AML-193 (cell line): ENCODE measurements at regions not wholly inside any gene's neighbourhood (a gene's known extent, or its start where the extent isn't known, plus 50 kb on each side); places are given as distances from the start of the nearest gene placed in this dataset.

Experiments used
- DNase-seq, 2 experiments: peaks; one replicate each; lab custom pipeline; 2025; lab: John Stamatoyannopoulos, UW

- no peak for DNase-seq
These were observed 289.6 kb downstream of the UACA start for GRCh38 chr15:70473581-70474370.

DNA sequence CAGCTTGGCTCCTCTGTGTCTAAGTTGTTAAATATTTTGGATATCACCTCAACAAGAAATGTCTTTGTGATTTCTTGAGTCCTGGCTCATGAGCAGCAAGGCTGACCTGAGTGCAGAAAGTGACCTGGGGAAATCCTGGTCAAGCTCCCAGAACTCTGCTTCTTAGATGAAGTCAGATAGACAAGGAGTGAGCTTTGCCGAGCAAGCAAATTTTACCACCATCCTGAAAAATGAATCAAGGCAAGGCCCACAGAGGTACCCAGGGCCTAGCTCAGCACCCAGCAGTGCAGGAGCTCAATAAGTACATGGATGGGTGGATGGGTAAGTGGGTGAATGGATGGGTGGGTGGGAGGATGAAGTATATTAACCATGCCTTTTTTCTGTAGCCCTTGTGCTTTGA, 291.8 kb downstream of the UACA start:
- DNase-seq = no peak

GRCh38 chr15:70470556-70471191, 292.7 kb downstream of the UACA start:
- DNase-seq = no peak

DNA sequence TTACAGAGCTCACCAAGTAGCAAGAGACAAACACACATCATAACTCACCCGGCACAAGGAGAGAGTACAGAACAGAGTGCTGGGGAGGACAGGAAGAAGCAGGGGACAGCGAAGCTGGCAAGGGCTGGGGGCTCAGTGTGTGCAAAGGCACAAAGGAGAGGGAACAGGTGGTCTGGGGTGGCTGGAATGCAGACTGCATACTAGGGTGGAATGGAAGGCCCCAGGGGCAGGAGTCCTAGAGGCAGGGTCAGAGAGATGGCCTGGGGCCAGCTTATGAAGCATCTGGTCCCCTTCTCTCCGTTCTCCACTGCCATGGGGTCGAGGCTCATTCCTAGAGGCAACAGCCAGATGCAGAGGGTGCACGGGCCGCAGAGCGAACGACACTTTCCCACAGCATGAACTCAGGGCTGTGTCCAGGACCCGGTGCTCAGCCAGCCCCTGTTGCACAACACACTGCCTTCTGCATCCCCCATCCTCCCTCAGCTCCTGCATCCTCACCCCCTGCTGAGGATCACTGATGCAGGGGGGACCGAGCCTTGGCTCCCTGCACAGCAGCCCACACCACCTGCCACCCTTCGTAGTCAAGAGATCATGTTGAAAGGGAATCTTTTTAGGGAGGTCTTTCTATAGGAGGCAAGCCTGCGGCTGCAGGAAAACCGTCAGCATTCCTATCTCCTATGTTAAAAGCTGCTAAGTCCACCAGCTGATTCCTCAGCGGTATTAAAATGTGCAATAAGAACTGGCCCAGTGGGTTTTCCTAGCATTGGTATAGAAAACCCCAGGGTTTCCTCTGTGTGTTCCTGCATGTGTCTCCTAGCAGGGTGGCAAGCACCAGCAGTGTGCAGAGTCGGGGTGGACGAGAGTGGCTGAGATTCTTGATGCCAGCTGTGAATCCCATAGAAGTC, 293.5 kb downstream of the UACA start:
- DNase-seq = no peak

- no peak for DNase-seq
These were observed 294.2 kb downstream of the UACA start for GRCh38 chr15:70469182-70469581.

GRCh38 chr15:70466895-70467529, 296.3 kb downstream of the UACA start:
- DNase-seq = peak; percentile 58 to 68

DNA sequence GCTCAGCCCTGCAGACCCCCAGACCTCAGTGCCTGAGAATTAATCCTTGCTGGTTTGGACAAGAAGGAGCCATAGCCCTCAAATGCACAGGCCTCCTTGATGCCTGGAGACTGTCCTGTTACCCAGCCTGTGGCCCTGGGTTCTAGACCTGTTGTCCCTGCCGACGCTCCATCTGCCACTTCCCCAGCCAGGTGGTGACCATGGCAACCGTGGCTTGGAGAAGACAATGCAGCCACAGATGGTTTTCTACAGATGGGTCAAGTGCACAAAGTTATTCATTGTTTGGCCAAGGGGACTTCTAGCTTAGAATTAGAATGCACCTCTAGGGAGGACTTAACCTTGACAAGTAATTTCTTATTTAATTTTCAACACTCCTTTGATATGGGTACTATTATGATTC, 297.1 kb downstream of the UACA start:
- no peak for DNase-seq

DNA sequence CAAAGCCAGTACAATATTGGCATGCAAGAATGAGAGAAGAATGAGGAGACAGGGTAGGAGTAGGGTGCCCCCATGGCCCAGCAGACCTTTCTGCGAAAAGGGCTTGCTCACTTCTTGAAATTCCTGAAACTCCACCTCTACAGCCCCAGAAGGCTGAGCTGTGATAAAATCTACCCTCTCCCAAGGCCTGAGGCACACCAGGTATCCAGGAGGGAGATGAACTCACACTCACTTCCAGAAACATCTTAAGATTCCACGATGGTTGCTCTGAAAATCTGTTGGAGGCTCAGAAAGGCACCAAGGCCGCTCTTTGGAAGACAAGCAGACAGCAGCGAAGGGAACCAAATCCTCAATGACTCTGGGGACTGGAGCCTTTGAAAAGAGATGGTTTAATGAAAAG, 297.5 kb downstream of the UACA start:
- no peak for DNase-seq

DNA sequence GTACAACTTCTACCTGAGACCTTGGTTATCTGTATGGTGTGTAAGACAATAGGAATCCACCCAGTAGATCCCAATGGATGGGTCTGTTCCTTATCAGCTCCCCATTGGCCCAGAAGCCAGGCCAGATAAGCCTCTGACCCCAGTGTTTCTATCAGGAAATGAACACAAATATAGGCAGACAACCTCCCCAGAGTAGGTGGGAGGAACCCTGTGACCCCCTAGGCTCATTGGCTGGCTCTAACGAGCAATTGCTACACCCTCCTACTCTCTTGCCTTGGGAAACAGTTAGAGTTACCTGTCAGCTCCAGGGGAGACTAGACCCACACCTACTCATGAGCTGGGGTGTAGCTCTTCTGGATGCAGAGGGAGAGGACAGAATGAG, 299.9 kb downstream of the UACA start:
- DNase-seq = no peak

- no peak for DNase-seq
These were observed 301.4 kb downstream of the UACA start for GRCh38 chr15:70461992-70462391.

- DNase-seq = no peak
These were observed 302.3 kb downstream of the UACA start for GRCh38 chr15:70461017-70461416.

DNA sequence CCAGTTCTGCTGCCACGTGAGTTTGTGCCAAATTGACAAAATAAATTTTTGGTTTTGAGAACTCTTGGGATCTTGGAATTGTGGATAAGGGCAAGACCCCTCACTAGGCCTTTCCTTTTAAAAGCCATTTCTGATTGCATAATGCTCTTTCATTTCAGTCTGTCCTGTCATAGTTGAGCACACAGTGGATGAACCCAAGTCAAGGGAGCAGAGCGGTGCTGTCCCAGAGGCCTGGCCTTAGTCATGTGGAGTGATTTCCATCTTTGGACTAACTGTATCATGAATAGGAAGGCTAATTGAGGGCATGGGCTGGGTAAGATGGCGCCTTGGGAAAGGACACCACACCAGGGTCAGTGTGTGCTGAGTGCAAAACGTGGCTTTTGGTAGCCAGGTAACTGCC, 304.0 kb downstream of the UACA start:
- DNase-seq = no peak

- no peak for DNase-seq
These were observed 309.6 kb downstream of the UACA start for GRCh38 chr15:70453766-70454165.

DNA sequence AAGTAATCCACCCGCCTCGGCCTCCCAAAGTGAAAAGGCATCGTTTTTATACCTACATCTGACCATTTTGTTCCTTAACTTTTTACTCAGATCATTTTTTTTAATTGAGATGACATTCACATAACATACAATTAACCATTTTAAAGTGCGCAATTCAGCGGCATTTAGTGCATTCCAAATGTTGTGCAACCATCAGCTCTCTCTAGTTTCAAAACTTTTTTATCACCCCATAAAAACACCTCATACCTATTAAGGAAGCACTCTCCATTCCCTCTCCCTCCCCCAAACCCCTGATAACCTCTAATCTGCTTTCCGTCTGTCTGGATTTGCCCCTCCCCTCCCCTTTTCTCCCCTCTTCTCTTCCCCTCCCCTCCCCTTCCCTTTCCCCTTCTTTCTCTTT, 310.1 kb downstream of the UACA start:
- DNase-seq = no peak

- DNase-seq = no peak
These were observed 311.3 kb downstream of the UACA start for GRCh38 chr15:70451821-70452653.

- no peak for DNase-seq
These were observed 313.3 kb downstream of the UACA start for GRCh38 chr15:70450142-70450443.

DNA sequence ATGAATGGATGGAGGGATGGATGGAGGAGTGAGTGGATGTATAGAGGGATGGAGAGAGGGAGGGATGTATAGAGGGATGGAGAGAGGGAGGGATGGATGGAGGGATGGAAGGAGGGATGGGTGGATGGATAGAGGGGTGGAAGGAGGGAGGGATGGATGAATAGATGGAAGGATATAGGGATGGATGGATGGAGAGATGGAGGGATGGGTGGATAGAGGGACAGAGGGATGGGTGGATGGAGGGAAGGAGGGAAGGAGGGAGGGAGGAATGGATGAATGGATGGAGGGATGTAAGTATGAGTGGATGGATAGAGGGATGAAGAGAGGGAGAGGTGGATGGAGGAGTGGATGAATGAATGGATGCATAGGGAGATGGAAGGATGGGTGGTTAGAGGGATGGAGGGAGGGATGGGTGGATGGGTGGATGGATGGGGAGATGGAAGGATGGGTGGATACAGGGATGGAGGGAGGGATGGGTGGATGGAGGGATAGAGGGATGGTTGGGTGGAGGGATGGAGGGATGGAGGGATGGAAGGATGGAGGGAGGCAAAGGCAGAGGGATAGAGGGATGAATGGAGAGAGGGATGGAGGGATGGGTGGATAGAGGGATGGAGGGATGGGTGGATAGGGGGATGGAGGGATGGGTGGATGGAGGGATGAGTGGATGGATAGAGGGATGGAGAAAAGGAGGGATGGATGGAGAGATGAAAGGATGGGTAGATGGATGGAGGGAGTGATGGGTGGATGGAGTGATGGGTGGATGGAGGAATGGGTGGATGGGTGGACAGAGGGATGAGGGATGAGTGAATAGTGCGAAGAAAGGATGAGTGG, 313.8 kb downstream of the UACA start:
- no peak for DNase-seq

- peak; percentile 37 to 48 for DNase-seq
These were observed 315.2 kb downstream of the UACA start for GRCh38 chr15:70447928-70448698.

DNA sequence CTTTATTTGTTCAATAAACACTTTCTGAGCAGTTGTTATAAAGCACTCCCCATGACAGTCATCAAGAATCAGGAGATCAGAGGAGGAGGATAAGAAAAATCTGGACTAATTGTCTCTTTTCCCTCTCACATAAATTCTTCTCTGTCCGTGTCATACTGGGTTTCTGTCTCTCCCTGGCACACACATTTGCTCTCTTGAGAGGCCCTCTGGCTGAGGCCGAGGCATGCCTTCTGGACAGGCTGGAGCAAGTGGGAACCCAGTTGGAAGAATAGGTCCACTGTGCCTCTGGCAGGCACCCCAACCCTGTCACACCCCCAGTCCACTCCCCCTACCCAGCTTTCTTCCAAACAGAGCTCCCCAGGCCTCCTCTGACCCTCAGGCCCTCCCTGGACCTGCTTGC, 315.8 kb downstream of the UACA start:
- no peak for DNase-seq

DNA sequence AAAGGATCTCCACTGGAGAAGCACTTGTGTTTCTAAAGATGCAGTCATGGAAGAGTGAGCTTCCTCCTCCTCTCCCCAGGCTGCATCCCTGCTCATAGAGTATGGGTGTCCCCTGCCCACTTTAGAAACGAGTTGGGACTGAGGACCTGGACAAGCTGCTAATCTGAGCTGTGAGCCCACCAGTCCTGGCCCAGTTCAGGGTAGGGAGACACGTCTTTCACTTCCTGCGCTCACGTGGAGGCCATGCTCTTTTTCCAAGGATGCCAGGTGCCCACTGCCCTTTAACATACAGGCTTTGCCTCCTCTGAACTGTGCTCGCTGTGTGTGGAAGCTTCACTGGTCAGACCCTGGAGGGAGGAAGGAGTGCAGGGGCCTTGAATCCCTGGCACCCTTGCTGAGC, 316.3 kb downstream of the UACA start:
- DNase-seq = no peak
